ENCODE measurements at regions not wholly inside any gene's neighbourhood (a gene's known extent, or its start where the extent isn't known, plus 50 kb on each side); places are given as distances from the start of the nearest gene placed in this dataset.

DNA sequence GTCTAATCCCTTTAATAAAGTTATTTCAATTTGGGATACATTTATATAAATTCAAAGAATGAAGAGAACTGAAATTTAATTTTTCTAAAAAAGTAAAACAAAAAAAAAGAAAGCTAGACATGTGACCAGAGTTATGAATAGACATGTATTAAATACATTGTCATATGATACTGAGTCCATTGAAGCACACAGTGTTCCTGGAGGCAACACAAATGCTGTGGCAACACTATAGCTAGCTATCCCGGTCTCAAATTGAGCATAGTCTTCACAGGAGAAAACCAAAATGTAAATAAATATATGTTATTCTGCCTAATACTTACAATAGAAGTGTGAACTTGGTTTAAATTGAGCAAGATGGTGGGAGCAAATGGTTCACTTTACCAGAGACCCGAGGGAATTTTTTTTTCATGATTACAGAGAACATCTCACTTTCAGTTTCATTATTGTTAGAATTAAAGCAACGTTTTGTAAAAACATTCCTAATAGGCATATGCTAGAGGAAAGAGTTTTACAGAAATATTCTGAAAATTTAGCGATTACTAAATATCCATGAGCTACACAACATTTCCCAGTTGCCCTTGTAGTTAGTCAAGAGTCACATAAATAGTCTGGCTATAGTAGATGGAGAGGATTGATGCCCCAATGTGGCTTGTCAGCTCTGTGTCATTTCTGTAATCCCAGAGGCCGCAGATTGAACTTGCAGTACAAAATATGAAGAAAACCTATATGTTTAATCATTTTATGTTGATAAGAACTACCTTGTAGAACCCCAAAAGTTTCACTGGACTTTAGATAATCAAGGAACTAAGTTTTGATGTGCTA, 775.7 kb upstream of the SPRY2 start:
- no peaks in the 10 kb centered on the region for H3K36me3 Mint-ChIP-seq (ENCODE audit: low read depth)
- H2AFZ ChIP-seq: no peak overlapping the region
- no peaks in the 10 kb centered on the region for H4K20me1 ChIP-seq (replicated peaks; ENCODE audit: insufficient read depth)

More for the DNA sequence above, 775.7 kb upstream of the SPRY2 start:
- Histone ChIP-seq H3K27me3 (ENCODE audit: insufficient read depth) (no peaks in the 10 kb centered on the region), H3K4me2 (no peak overlapping the region), H3K9me2 (ENCODE audit: insufficient read depth) (peaks cover 5% of the 10 kb centered on the region; the same call in 1 of the 2 replicates), H3F3A (replicated peaks; ENCODE audit: low read depth) (no peaks in the 10 kb centered on the region), H3K36me3 (ENCODE audit: insufficient read depth) (no peaks in the 10 kb centered on the region), H3K79me2 (replicated peaks; ENCODE audit: insufficient read depth) (no peaks in the 10 kb centered on the region), H3K4me1 (ENCODE audit: insufficient read depth) (no peaks in the 10 kb centered on the region), H3K4me3 (no peak overlapping the region), H3K27ac (ENCODE audit: low read depth) (no peak overlapping the region)
- TF ChIP-seq, protein P1, sequence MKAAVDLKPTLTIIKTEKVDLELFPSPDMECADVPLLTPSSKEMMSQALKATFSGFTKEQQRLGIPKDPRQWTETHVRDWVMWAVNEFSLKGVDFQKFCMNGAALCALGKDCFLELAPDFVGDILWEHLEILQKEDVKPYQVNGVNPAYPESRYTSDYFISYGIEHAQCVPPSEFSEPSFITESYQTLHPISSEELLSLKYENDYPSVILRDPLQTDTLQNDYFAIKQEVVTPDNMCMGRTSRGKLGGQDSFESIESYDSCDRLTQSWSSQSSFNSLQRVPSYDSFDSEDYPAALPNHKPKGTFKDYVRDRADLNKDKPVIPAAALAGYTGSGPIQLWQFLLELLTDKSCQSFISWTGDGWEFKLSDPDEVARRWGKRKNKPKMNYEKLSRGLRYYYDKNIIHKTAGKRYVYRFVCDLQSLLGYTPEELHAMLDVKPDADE (IDR thresholded peaks at IDR 0.05): no peak
- TF ChIP-seq, protein P2, sequence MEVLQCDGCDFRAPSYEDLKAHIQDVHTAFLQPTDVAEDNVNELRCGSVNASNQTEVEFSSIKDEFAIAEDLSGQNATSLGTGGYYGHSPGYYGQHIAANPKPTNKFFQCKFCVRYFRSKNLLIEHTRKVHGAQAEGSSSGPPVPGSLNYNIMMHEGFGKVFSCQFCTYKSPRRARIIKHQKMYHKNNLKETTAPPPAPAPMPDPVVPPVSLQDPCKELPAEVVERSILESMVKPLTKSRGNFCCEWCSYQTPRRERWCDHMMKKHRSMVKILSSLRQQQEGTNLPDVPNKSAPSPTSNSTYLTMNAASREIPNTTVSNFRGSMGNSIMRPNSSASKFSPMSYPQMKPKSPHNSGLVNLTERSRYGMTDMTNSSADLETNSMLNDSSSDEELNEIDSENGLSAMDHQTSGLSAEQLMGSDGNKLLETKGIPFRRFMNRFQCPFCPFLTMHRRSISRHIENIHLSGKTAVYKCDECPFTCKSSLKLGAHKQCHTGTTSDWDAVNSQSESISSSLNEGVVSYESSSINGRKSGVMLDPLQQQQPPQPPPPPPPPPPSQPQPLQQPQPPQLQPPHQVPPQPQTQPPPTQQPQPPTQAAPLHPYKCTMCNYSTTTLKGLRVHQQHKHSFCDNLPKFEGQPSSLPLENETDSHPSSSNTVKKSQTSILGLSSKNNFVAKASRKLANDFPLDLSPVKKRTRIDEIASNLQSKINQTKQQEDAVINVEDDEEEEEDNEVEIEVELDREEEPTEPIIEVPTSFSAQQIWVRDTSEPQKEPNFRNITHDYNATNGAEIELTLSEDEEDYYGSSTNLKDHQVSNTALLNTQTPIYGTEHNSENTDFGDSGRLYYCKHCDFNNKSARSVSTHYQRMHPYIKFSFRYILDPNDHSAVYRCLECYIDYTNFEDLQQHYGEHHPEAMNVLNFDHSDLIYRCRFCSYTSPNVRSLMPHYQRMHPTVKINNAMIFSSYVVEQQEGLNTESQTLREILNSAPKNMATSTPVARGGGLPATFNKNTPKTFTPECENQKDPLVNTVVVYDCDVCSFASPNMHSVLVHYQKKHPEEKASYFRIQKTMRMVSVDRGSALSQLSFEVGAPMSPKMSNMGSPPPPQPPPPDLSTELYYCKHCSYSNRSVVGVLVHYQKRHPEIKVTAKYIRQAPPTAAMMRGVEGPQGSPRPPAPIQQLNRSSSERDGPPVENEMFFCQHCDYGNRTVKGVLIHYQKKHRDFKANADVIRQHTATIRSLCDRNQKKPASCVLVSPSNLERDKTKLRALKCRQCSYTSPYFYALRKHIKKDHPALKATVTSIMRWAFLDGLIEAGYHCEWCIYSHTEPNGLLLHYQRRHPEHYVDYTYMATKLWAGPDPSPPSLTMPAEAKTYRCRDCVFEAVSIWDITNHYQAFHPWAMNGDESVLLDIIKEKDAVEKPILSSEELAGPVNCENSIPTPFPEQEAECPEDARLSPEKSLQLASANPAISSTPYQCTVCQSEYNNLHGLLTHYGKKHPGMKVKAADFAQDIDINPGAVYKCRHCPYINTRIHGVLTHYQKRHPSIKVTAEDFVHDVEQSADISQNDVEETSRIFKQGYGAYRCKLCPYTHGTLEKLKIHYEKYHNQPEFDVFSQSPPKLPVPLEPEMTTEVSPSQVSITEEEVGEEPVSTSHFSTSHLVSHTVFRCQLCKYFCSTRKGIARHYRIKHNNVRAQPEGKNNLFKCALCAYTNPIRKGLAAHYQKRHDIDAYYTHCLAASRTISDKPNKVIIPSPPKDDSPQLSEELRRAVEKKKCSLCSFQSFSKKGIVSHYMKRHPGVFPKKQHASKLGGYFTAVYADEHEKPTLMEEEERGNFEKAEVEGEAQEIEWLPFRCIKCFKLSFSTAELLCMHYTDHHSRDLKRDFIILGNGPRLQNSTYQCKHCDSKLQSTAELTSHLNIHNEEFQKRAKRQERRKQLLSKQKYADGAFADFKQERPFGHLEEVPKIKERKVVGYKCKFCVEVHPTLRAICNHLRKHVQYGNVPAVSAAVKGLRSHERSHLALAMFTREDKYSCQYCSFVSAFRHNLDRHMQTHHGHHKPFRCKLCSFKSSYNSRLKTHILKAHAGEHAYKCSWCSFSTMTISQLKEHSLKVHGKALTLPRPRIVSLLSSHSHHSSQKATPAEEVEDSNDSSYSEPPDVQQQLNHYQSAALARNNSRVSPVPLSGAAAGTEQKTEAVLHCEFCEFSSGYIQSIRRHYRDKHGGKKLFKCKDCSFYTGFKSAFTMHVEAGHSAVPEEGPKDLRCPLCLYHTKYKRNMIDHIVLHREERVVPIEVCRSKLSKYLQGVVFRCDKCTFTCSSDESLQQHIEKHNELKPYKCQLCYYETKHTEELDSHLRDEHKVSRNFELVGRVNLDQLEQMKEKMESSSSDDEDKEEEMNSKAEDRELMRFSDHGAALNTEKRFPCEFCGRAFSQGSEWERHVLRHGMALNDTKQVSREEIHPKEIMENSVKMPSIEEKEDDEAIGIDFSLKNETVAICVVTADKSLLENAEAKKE (CRISPR knock-in tag; IDR thresholded peaks at IDR 0.05): no peak
- TF ChIP-seq ZNF331 (CRISPR knock-in tag; IDR thresholded peaks at IDR 0.05; ENCODE audit: low read depth) (no peak), STAT1 (IDR thresholded peaks at IDR 0.05; ENCODE audit: unreplicated experiment) (no peak), POLR2AphosphoS5 (IDR thresholded peaks at IDR 0.05; ENCODE audit: low read depth) (no peak), CREB1 (CRISPR knock-in tag; IDR thresholded peaks at IDR 0.05; ENCODE audit: low read depth) (no peak), EZH2 (IDR thresholded peaks at IDR 0.05; ENCODE audit: low read depth, unreplicated experiment) (no peak), ZNF114 (CRISPR knock-in tag; IDR thresholded peaks at IDR 0.05) (no peak), JUNB (IDR thresholded peaks at IDR 0.05; ENCODE audit: unreplicated experiment) (no peak), EZH2phosphoT487 (IDR thresholded peaks at IDR 0.05; ENCODE audit: unreplicated experiment) (no peak), NANOG (IDR thresholded peaks at IDR 0.05; ENCODE audit: borderline replicate concordance) (no peak)
- TF ChIP-seq, protein P3, sequence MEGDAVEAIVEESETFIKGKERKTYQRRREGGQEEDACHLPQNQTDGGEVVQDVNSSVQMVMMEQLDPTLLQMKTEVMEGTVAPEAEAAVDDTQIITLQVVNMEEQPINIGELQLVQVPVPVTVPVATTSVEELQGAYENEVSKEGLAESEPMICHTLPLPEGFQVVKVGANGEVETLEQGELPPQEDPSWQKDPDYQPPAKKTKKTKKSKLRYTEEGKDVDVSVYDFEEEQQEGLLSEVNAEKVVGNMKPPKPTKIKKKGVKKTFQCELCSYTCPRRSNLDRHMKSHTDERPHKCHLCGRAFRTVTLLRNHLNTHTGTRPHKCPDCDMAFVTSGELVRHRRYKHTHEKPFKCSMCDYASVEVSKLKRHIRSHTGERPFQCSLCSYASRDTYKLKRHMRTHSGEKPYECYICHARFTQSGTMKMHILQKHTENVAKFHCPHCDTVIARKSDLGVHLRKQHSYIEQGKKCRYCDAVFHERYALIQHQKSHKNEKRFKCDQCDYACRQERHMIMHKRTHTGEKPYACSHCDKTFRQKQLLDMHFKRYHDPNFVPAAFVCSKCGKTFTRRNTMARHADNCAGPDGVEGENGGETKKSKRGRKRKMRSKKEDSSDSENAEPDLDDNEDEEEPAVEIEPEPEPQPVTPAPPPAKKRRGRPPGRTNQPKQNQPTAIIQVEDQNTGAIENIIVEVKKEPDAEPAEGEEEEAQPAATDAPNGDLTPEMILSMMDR (conservative IDR thresholded peaks at IDR 0.05; ENCODE audit: low read depth in 2 of 2): no peak
- H3K27ac Mint-ChIP-seq: no peak overlapping the region
- no peak for ATAC-seq
- DNase-seq (ENCODE audit: low spot score): no peak
- no peaks in the 10 kb centered on the region for H3K4me1 Mint-ChIP-seq
- no peaks in the 10 kb centered on the region for H3K9me3 Mint-ChIP-seq
- H3K27me3 Mint-ChIP-seq (ENCODE audit: insufficient read depth, low read depth, poor library complexity): no peaks in the 10 kb centered on the region
- no peak overlapping the region for H3K4me3 Mint-ChIP-seq
